ENCODE measurements at regions not wholly inside any gene's neighbourhood (a gene's known extent, or its start where the extent isn't known, plus 50 kb on each side); places are given as distances from the start of the nearest gene placed in this dataset.

DNA sequence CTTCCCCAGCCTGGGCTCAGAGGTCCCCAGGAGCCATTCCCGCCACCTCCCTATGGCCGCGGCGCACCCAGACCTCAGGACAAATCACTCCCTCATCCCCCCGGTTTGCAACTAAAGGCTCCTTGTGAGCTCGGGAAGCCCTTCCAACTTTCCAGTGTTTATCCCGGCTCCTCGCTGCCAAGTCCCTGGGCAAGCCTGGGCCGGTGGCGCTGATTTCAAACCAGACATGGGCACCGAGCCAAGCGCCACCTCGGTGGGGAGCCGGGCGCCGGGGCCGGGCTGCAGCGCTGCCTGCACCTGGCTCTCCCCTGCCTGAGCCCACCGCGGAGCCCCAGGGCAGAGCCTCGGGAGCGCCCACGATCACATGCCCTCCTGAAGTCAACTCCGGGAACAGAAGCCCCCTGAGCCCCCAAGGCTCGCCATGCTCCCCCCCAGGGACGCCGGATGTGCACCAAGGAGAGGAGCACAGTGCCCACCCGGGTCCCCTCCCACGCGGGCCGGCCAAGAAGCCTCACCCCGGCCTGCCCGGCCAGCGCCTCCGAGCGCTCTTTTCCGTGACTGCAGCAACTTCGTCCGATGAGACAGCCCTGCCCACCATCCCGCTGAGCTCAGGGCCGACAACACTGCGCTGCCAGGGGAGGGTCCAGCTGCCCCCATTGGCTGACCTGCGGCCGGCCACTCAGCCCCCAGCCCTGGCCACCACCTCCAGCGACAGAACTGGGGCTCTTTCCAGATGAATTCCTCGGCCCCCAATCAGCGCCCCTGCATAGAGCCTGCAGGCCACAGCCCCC lies 50.0 kb downstream of the NCOR2 start:
- DNase-seq, result no peak

DNA sequence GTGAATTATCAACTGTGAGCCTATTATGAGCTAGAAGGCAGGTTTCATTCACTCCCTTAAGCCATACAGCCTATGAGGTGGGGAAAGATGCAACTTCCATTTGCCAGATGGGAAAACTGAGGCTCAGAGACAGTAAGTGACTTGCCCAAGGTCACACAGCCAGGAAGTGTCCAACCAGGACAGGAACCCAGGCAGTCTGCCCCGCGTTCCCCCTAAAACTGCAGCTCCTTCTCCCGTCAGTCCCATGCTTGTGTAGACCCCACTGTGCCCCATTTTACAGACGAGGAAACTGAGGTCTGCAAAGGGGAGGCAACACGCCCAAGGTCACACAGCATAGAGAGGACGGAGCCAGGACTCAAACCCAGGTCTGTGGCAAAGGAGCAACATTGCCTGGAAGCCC lies 50.6 kb downstream of the NCOR2 start:
- DNase-seq, result no peak

GRCh38 chr12:124515981-124516380 lies 51.4 kb downstream of the NCOR2 start:
- no peak for DNase-seq

DNA sequence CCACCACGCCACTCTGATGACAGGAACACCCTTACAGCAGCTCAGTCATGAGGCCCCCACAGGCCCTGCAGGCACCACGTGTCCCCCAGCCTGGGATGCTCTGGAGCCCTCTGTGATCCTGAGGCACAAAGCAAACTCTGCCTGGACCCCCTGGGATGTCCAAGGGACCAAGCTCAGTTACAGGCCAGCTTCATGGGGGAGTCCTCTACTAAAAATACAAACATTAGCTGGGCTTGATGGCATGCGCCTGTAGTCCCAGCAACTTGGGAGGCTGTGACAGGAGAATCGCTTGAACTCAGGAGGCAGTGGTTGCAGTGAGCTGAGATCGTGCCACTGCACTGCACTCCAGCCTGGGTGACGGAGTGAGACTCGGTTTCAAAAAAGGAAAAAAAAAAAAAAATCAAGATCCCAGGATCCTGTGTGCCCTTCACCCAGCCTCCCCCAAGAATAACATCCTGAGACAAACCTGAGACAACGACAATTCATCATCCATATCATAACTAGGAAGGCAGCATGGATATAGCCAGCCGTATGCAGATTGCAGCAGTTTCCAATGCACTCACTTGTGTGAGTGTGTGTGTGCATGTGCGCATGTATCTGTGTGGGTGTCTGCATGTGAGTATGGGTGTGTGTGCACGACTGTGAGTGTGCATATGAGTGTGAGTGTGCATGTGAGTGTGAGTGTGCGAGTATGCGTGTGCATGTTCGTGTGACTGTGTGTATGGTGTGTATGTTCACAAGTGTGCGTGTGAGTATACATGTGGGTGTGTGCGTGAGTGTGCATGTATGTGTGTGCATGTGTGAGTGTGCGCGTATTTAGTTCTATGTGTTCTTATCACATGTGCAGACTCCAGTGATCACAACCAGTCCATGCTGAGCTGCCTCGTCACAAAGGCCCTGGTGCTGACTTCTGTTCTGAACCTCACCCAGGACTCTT lies 52.1 kb downstream of the NCOR2 start:
- DNase-seq, result no peak

GRCh38 chr12:124514145-124514995 lies 53.0 kb downstream of the NCOR2 start:
- DNase-seq, result no peak

DNA sequence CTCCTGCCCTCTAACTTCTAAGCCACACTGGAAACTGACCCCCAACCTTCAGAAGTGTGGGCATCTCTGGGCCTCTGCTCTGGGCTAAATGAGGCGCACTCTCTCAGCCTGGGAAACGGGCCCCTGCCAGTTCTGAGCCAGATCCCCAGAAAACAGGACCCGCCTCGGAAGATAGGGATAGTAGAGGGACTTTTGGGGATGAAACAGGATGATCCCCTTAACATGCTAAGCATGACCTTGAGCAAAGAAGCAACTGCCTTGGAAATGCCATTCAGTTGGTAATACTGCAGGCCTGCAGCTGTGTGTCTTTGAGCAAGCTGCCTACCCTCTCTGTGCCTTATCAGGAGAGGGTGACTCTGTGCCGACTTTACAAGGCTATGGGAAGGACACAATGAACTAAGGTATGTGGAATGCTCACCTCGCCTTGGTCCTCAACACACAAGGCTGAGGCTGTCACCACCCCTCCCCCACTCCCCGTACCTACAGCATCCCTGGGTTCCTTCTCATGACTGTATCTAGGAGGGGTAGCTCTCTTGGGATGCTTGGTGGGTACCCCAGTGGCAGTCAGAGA lies 54.0 kb downstream of the NCOR2 start:
- no peak for DNase-seq

GRCh38 chr12:124512667-124513296 lies 54.6 kb downstream of the NCOR2 start:
- DNase-seq, result no peak

DNA sequence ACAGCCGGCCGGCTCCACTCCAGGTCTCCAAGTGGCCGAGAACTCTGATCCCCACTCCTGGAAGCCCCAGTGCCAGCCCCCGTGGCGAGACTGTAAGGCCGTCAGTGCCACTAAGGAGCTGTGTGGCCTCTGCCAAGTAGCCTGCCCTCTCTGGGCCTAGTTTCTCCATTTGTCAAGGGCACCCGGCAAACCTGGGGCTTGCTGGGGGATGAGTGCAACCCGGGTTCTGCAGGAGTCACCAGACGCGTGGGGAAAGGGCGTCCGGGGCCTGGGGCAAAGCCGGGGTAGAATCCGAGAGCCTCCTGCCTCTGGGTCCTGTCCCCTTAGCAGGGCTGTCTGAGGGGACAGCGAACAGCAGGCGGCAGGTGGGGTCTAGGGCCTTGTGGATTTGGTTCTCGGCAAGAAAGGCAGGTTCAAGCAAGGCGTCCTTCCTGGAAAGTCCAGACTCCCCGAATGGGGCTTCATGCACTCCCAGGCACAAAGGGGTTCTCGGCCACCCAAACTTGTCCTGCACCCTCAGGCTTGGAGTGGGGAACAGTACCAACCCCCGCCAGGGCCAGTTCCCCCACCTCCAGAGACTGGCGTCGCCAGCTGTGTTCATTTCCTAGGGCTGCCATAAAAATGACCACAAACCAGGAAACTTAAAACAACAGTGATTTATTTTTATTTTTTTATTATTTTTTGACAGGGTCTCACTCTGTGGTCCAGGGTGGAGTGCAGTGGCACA lies 56.0 kb downstream of the NCOR2 start:
- DNase-seq, result no peak

GRCh38 chr12:124510301-124510970 lies 57.0 kb downstream of the NCOR2 start:
- no peak for DNase-seq

DNA sequence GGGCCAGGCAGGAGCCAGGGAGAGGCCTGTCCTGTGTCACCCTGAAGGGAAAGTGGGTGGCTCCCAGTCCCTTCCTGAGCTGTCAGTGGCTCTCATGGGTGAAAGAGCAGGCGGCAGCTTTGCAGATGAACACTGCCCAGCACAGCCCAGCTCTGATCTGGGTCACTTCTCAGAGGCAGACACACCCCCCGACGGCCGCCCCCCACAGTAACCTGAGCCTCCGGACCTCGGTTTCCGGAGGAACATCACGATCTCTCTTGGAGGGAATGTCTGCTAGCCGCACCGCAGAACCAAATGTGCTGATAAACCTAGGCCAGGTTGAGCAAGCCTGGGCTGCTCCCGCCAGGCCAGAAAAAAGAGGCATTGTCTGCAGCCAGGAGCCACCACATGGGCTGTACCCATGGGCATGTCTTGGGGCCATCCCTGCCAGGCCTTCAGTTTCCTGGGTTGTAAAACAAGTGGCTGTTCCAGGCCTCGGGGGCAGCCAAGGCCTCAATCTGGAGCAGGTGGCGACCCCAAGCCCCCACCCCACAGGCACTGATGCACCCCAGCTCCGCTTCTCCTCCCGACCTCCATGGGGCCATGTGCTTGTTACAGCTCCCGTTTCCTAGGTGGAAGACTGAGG lies 57.6 kb downstream of the NCOR2 start:
- no peak for DNase-seq

DNA sequence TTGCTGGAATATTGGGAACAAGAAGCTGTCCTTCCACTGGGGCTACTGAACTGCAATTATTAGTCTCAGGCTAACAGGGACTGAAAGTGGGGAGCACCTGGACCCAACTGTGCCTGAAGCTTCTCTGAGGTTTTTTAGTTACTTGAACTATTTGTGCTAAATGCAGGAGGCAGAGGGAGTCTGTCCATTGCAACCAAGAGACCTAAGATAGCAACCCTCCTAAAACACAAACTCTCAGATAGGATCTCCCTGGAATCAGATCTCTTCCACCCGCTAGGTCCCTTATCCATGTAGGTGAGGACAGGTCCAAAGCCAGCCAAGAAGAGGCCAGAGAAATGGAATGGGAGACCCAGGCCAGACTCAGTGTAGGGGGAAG lies 58.1 kb downstream of the NCOR2 start:
- DNase-seq, result no peak

GRCh38 chr12:124508381-124509079 lies 58.9 kb downstream of the NCOR2 start:
- no peak for DNase-seq

- DNase-seq, result no peak
Measured at GRCh38 chr12:124507188-124508109, 60.0 kb downstream of the NCOR2 start.

DNA sequence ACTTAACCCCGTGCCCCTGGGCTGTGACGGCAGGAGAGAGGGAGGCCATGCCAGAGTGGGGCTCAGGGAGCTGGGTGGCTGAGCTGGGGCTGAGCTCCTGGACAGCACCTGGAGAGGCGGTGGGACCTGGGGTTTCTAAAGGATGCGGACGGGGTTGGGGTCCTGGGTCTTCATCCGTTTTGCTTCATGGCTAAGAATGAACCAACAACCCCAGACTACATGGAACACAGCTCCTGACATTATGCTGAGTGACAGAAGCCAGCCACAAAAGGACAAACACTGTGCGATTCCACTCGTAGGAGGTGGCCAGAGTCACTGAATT lies 60.6 kb downstream of the NCOR2 start:
- DNase-seq, result no peak

- DNase-seq, result no peak
Measured at GRCh38 chr12:124506145-124506831, 61.1 kb downstream of the NCOR2 start.

GRCh38 chr12:124505001-124505818 lies 62.2 kb downstream of the NCOR2 start:
- DNase-seq, result no peak

DNA sequence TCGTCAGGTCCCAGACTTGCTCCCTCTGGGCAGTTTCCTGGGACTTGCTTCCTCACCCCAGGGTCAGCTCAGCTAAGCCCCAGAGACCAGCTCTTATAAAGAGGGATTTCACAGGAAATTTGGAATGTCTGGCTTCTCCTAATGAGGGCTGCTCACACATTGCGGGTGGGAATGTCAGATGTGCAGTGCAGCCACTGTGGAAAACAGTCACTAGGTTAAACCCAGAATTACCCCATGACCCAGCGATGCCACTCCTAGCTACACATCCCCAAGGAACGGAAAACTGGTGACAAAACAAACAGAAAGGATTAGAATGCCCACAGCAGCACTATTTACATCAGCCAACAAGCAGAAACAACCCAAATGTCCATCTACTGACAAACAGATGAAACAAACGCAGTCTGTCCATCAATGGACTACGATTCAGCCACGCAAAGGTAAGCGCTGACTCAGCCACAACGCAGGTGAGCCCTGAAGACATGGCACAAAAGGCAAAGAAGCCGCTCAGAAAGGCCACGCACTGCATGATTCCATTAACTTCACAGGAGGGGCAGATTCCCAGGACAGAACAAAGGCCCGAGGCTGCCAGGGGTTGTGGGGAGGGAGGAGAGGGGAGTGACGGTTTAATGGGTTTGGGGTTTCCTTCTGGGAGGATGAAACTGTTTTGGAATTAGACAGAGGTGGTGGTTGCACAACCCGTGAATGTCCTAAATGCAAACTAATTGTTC lies 63.0 kb downstream of the NCOR2 start:
- no peak for DNase-seq
